ENCODE measurements at regions not wholly inside any gene's neighbourhood (a gene's known extent, or its start where the extent isn't known, plus 50 kb on each side); places are given as distances from the start of the nearest gene placed in this dataset.
"Not testable (repeated sequence)": the region's sequence is repeated elsewhere in the genome, so short reads cannot be mapped to it uniquely, and the experiment has no call there.

DNA sequence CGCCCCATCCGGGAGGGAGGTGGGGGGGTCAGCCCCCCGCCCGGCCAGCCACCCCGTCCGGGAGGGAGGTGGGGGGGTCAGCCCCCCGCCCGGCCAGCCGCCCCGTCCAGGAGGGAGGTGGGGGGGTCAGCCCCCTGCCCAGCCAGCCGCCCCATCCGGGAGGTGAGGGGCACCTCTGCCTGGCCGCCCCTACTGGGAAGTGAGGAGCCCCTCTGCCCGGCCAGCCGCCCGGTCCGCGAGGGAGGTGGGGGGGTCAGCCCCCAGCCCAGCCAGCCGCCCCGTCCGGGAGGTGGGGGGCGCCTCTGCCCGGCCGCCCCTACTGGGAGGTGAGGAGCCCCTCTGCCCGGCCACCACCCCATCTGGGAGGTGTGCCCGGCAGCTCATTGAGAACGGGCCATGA is 76.6 kb upstream of the MS4A8 start:
- H3K4me1 Mint-ChIP-seq; H3K9me3 ChIP-seq; H3K36me3 ChIP-seq (ENCODE audit: control insufficient read depth in 2 of 2, extremely low read depth in 1 of 2, insufficient read depth in 1 of 2, low read length in 1 of 2); H3K36me3 Mint-ChIP-seq; H3K27me3 Mint-ChIP-seq; POLR2A ChIA-PET; H3K27me3 ChIP-seq (replicated peaks in 1 of 2; ENCODE audit: control insufficient read depth in 2 of 2, extremely low read depth in 1 of 2, insufficient read depth in 2 of 2, low read length in 1 of 2); H3K4me1 ChIP-seq (ENCODE audit: control insufficient read depth in 1 of 2, extremely low read depth in 1 of 2, insufficient read depth in 2 of 2, low read length in 2 of 2); H3K4me3 ChIP-seq (ENCODE audit: control insufficient read depth in 1 of 2, extremely low read depth in 1 of 2, low read length in 1 of 2); H3K27ac Mint-ChIP-seq; H3K4me3 Mint-ChIP-seq; DNase-seq; CTCF ChIA-PET; H3K27ac ChIP-seq (ENCODE audit: low read length); H3K9me3 Mint-ChIP-seq; ATAC-seq (replicated peaks in 1 of 4): not testable (repeated sequence)
- no CpG with 5 or more reads among the region's 27 CpGs for WGBS (ENCODE audit: insufficient coverage)

DNA sequence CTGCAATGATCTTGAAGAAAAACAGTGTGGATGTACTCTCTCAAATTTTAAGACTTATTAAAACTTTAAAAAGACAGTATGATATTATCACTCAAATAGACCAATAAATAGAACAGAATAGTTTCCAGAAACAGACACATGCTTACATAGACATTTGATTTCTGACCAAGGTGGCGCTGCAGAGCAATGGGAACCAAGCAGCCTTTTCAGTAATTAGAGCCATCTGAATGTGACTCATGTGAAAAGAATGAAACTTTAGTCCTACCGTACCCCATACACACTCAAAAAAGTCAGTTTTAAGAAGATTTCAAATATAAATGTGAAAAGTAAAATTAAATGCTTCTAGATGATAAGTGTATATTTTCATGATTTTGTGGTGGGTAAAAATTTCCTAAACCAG is 74.2 kb upstream of the MS4A8 start:
- no CpG with 5 or more reads among the region's 2 CpGs for WGBS (ENCODE audit: insufficient coverage)
- H3K36me3 ChIP-seq (ENCODE audit: control insufficient read depth in 2 of 2, extremely low read depth in 1 of 2, insufficient read depth in 1 of 2, low read length in 1 of 2) = no peaks in the 10 kb centered on the region
- no peaks in the 10 kb centered on the region for H3K4me1 ChIP-seq (ENCODE audit: control insufficient read depth in 1 of 2, extremely low read depth in 1 of 2, insufficient read depth in 2 of 2, low read length in 2 of 2)
- Mint-ChIP-seq H3K4me1 (no peaks in the 10 kb centered on the region), H3K9me3 (peaks cover 0 to 5% (median 0%) of the 10 kb centered on the region in 3 donors), H3K27ac (no peak overlapping the region), H3K36me3 (no peaks in the 10 kb centered on the region), H3K4me3 (no peak overlapping the region), H3K27me3 (no peaks in the 10 kb centered on the region)
- ATAC-seq (replicated peaks in 1 of 4) (no peak), DNase-seq (no peak)
- H3K27me3 ChIP-seq (replicated peaks in 1 of 2; ENCODE audit: control insufficient read depth in 2 of 2, extremely low read depth in 1 of 2, insufficient read depth in 2 of 2, low read length in 1 of 2) = no peaks in the 10 kb centered on the region
- POLR2A ChIA-PET = no interaction called here
- no peaks in the 10 kb centered on the region for H3K9me3 ChIP-seq
- CTCF ChIA-PET = no interaction called here
- no peak overlapping the region for H3K4me3 ChIP-seq (ENCODE audit: control insufficient read depth in 1 of 2, extremely low read depth in 1 of 2, low read length in 1 of 2)
- no peak overlapping the region for H3K27ac ChIP-seq (ENCODE audit: low read length)

GRCh38 chr11:60629399-60629798 is 70.0 kb upstream of the MS4A8 start:
- no peak for ATAC-seq (replicated peaks in 1 of 4)
- Histone ChIP-seq H3K4me3 (ENCODE audit: control insufficient read depth in 1 of 2, extremely low read depth in 1 of 2, low read length in 1 of 2) (no peak overlapping the region), H3K27ac (ENCODE audit: low read length) (no peak overlapping the region), H3K27me3 (replicated peaks in 1 of 2; ENCODE audit: control insufficient read depth in 2 of 2, extremely low read depth in 1 of 2, insufficient read depth in 2 of 2, low read length in 1 of 2) (peaks cover 0 to 9% of the 10 kb centered on the region in 2 experiments), H3K9me3 (no peaks in the 10 kb centered on the region), H3K4me1 (ENCODE audit: control insufficient read depth in 1 of 2, extremely low read depth in 1 of 2, insufficient read depth in 2 of 2, low read length in 2 of 2) (no peaks in the 10 kb centered on the region), H3K36me3 (ENCODE audit: control insufficient read depth in 2 of 2, extremely low read depth in 1 of 2, insufficient read depth in 1 of 2, low read length in 1 of 2) (no peaks in the 10 kb centered on the region)
- Mint-ChIP-seq H3K4me3 (no peak overlapping the region), H3K27ac (no peak overlapping the region), H3K36me3 (no peaks in the 10 kb centered on the region), H3K27me3 (peaks cover 14 to 17% of the 10 kb centered on the region in 2 donors), H3K9me3 (no peaks in the 10 kb centered on the region), H3K4me1 (no peaks in the 10 kb centered on the region)
- no peak for DNase-seq
- ChIA-PET CTCF (no interaction called here), POLR2A (no interaction called here)

GRCh38 chr11:60631944-60632343 is 67.5 kb upstream of the MS4A8 start:
- H3K27ac ChIP-seq (ENCODE audit: low read length) = no peak overlapping the region
- CTCF ChIA-PET = no interaction called here
- H3K36me3 ChIP-seq (ENCODE audit: control insufficient read depth in 2 of 2, extremely low read depth in 1 of 2, insufficient read depth in 1 of 2, low read length in 1 of 2) = no peaks in the 10 kb centered on the region
- ATAC-seq (replicated peaks in 1 of 4) = no peak
- Mint-ChIP-seq H3K27ac (no peak overlapping the region), H3K9me3 (peaks cover 3 to 10% (median 7%) of the 10 kb centered on the region in 3 donors), H3K4me3 (no peak overlapping the region), H3K4me1 (no peaks in the 10 kb centered on the region), H3K27me3 (peaks cover 18 to 20% of the 10 kb centered on the region in 2 donors), H3K36me3 (no peaks in the 10 kb centered on the region)
- H3K4me1 ChIP-seq (ENCODE audit: control insufficient read depth in 1 of 2, extremely low read depth in 1 of 2, insufficient read depth in 2 of 2, low read length in 2 of 2) = no peaks in the 10 kb centered on the region
- 0% methylated on average over 1 of the region's 1 CpG for WGBS (ENCODE audit: insufficient coverage)
- no peaks in the 10 kb centered on the region for H3K9me3 ChIP-seq
- POLR2A ChIA-PET = no interaction called here
- no peak for DNase-seq
- no peak overlapping the region for H3K4me3 ChIP-seq (ENCODE audit: control insufficient read depth in 1 of 2, extremely low read depth in 1 of 2, low read length in 1 of 2)
- H3K27me3 ChIP-seq (replicated peaks in 1 of 2; ENCODE audit: control insufficient read depth in 2 of 2, extremely low read depth in 1 of 2, insufficient read depth in 2 of 2, low read length in 1 of 2) = peaks cover 0 to 9% of the 10 kb centered on the region in 2 experiments

GRCh38 chr11:60633645-60634044 is 65.8 kb upstream of the MS4A8 start:
- H3K27me3 Mint-ChIP-seq = peaks cover 25 to 26% of the 10 kb centered on the region in 2 donors
- POLR2A ChIA-PET = no interaction called here
- no peaks in the 10 kb centered on the region for H3K9me3 ChIP-seq
- H3K27me3 ChIP-seq (replicated peaks in 1 of 2; ENCODE audit: control insufficient read depth in 2 of 2, extremely low read depth in 1 of 2, insufficient read depth in 2 of 2, low read length in 1 of 2) = peaks cover 0 to 9% of the 10 kb centered on the region in 2 experiments
- no peaks in the 10 kb centered on the region for H3K36me3 ChIP-seq (ENCODE audit: control insufficient read depth in 2 of 2, extremely low read depth in 1 of 2, insufficient read depth in 1 of 2, low read length in 1 of 2)
- H3K27ac ChIP-seq (ENCODE audit: low read length) = no peak overlapping the region
- H3K4me1 ChIP-seq (ENCODE audit: control insufficient read depth in 1 of 2, extremely low read depth in 1 of 2, insufficient read depth in 2 of 2, low read length in 2 of 2) = no peaks in the 10 kb centered on the region
- CTCF ChIA-PET = no interaction called here
- no peaks in the 10 kb centered on the region for H3K4me1 Mint-ChIP-seq
- no peak overlapping the region for H3K4me3 Mint-ChIP-seq
- no peaks in the 10 kb centered on the region for H3K36me3 Mint-ChIP-seq
- DNase-seq (no peak), ATAC-seq (replicated peaks in 1 of 4) (no peak)
- no peak overlapping the region for H3K27ac Mint-ChIP-seq
- peaks cover 3 to 10% (median 7%) of the 10 kb centered on the region in 3 donors for H3K9me3 Mint-ChIP-seq
- no peak overlapping the region for H3K4me3 ChIP-seq (ENCODE audit: control insufficient read depth in 1 of 2, extremely low read depth in 1 of 2, low read length in 1 of 2)
- no CpG with 5 or more reads among the region's 1 CpG for WGBS (ENCODE audit: insufficient coverage)

DNA sequence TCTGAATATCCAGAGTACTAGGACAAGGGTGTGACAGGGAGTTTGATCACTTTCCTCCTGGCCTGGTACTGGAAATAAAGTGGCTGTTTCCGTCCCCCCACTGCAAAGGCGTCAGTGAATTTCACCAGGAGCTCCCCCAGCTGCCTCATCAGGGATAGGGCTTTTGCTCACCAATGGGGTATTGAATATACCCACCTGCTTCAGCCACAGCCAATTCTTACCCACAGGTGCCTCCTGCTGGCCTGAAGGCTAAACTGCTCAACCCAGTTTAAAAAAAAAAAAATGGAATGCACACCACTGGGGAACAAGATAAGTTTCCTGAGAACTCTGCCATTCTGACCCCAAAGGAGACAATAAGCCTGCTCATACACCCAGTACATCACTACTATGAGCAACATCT is 65.3 kb upstream of the MS4A8 start:
- H3K4me1 Mint-ChIP-seq = no peaks in the 10 kb centered on the region
- 80% methylated on average over 1 of the region's 2 CpGs for WGBS (ENCODE audit: insufficient coverage)
- peaks cover 25 to 26% of the 10 kb centered on the region in 2 donors for H3K27me3 Mint-ChIP-seq
- ATAC-seq (replicated peaks in 1 of 4) = no peak
- peaks cover 3 to 10% (median 7%) of the 10 kb centered on the region in 3 donors for H3K9me3 Mint-ChIP-seq
- DNase-seq = no peak
- ChIA-PET POLR2A (no interaction called here), CTCF (no interaction called here)
- Histone ChIP-seq H3K27me3 (replicated peaks in 1 of 2; ENCODE audit: control insufficient read depth in 2 of 2, extremely low read depth in 1 of 2, insufficient read depth in 2 of 2, low read length in 1 of 2) (peaks cover 0 to 9% of the 10 kb centered on the region in 2 experiments), H3K9me3 (no peaks in the 10 kb centered on the region), H3K36me3 (ENCODE audit: control insufficient read depth in 2 of 2, extremely low read depth in 1 of 2, insufficient read depth in 1 of 2, low read length in 1 of 2) (no peaks in the 10 kb centered on the region), H3K27ac (ENCODE audit: low read length) (no peak overlapping the region), H3K4me1 (ENCODE audit: control insufficient read depth in 1 of 2, extremely low read depth in 1 of 2, insufficient read depth in 2 of 2, low read length in 2 of 2) (no peaks in the 10 kb centered on the region), H3K4me3 (ENCODE audit: control insufficient read depth in 1 of 2, extremely low read depth in 1 of 2, low read length in 1 of 2) (no peak overlapping the region)
- H3K4me3 Mint-ChIP-seq = no peak overlapping the region
- H3K36me3 Mint-ChIP-seq = no peaks in the 10 kb centered on the region
- no peak overlapping the region for H3K27ac Mint-ChIP-seq

GRCh38 chr11:60641940-60642339 is 57.5 kb upstream of the MS4A8 start:
- CTCF ChIA-PET = no interaction called here
- POLR2A ChIA-PET = no interaction called here
- peaks cover 2 to 16% (median 13%) of the 10 kb centered on the region in 3 donors for H3K9me3 Mint-ChIP-seq
- Histone ChIP-seq H3K4me1 (ENCODE audit: control insufficient read depth in 1 of 2, extremely low read depth in 1 of 2, insufficient read depth in 2 of 2, low read length in 2 of 2) (no peaks in the 10 kb centered on the region), H3K4me3 (ENCODE audit: control insufficient read depth in 1 of 2, extremely low read depth in 1 of 2, low read length in 1 of 2) (no peak overlapping the region), H3K36me3 (ENCODE audit: control insufficient read depth in 2 of 2, extremely low read depth in 1 of 2, insufficient read depth in 1 of 2, low read length in 1 of 2) (no peaks in the 10 kb centered on the region), H3K27ac (ENCODE audit: low read length) (no peak overlapping the region), H3K27me3 (replicated peaks in 1 of 2; ENCODE audit: control insufficient read depth in 2 of 2, extremely low read depth in 1 of 2, insufficient read depth in 2 of 2, low read length in 1 of 2) (peaks cover 0 to 5% of the 10 kb centered on the region in 2 experiments), H3K9me3 (no peaks in the 10 kb centered on the region)
- WGBS (ENCODE audit: insufficient coverage) = no CpG with 5 or more reads among the region's 3 CpGs
- no peaks in the 10 kb centered on the region for H3K4me1 Mint-ChIP-seq
- no peak overlapping the region for H3K27ac Mint-ChIP-seq
- ATAC-seq (replicated peaks in 1 of 4) (no peak), DNase-seq (no peak)
- no peaks in the 10 kb centered on the region for H3K36me3 Mint-ChIP-seq
- peaks cover 6 to 7% of the 10 kb centered on the region in 2 donors for H3K27me3 Mint-ChIP-seq
- no peak overlapping the region for H3K4me3 Mint-ChIP-seq

Data from T-cell (primary cell).